HG03342 (cell line): ENCODE measurements at regions not wholly inside any gene's neighbourhood (a gene's known extent, or its start where the extent isn't known, plus 50 kb on each side); places are given as distances from the start of the nearest gene placed in this dataset.

Source experiments
- ATAC-seq: cut with Tn5 transposase; IDR thresholded peaks from one replicate; pipeline ENCODE4 v1.9.1; 2021; ENCODE audit warnings: mild to moderate bottlenecking, moderate library complexity; ENCODE audit not compliant: unreplicated experiment

DNA sequence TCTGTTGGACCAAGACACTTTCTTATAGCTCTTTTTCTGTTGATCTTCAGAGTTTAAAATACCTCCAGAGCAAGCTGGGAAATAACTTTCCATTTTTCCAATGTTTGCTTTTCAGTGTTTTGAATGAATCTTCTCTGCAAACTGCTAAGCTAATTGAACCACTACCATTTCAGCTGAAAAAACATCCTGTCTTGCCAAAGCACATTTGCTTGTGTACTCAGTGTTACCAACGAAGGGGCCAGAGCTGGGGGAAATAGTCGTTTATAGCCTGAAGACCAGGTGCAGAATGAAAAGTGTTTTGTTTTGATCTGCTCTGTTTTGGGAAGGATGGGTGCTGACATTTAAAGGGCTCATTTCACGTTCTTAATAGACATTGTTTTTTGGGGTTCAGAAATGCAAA is 88.4 kb upstream of the CLNK start:
- no peak for ATAC-seq

DNA sequence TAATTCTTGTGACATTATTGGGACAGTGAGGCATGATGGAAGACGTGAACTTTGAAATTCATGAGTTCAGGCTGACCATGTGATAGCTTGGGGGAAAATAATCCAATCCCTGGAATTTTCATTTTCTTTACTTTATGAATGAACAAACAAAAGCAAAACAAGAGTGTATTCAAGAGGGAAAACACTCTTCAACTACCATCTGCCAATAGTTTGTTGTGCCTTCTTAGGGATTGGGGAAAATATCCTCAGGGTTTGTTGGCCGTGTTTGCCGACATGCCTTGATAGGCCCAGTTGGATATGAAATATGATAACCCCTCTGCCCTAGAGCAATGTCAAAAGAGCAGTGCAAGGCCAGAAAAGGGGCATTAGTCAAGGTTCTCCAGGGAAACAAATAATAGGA is 80.8 kb upstream of the CLNK start:
- no peak for ATAC-seq

DNA sequence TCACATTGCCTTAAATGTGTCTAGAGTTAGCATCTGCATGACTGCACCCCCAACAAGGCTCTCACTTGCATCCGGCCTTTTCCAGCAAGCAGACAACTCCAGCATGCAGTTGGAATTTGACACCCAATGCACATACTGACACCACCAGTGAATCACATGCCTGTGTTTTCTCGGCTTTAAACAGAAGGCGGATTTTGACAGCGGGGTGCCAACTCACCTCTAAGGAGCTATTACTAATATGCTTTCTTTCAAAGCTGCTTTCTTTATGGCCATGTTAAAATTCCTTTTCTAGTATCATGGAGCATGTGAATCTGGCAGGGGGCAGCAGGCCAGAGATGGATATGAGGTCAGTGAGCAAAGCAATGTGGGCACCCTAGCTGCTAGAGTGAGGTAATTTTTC is 78.0 kb upstream of the CLNK start:
- ATAC-seq: no peak

DNA sequence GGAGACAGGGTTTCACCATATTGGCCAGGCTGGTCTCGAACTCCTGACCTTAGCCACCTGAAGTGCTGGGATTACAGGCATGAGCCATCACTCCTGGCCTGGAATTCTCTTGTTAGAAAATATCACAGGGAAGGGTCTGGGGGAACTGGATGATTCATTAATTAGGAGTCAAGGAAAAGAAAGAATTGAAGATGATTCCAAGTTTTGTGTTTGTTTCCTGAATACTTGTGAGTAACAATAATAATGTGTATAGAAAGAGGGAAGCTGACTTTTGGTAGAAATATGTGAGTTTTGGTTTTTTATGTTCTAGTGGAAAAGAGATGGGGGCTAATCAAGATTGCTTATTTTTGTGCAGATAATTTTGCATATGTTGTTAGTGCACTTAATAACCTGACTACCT is 77.3 kb upstream of the CLNK start:
- no peak for ATAC-seq

DNA sequence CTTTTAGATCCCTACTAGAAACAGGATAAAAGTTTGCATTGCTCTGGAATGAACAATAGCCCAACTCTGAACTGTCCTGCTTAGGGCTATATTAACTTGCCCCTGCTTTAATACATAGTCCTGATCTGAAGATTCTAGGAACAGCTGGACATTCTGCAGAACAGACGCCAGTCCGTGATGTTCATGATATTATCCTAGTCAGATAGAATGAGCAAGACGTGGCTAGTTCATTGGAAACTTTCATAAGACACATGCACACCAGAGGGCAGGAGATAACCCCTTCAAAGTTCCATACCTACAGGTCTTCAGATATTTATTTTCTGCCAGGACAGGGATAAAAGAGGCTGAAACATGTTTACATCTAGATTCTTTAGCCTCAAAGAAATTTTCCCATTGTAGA is 75.5 kb upstream of the CLNK start:
- ATAC-seq: no peak

DNA sequence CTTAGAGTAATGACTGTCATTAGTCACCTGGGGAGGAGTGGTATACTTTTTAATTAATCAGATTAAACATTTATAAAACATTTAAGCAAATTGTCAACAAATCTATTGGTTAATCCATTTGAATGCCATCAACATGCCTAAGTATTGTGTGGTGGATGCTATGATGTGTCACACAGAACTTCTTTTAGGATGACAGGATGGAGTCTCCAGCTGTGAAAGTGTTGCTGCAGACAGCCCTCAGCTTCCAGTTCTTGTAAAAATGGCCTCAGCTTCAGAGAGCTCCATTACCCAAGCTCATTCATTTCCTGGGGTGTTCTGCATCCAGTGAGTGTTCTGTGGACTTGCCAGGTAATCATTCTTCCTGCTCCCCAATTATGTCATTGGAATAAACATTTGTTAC is 74.3 kb upstream of the CLNK start:
- ATAC-seq: no peak

DNA sequence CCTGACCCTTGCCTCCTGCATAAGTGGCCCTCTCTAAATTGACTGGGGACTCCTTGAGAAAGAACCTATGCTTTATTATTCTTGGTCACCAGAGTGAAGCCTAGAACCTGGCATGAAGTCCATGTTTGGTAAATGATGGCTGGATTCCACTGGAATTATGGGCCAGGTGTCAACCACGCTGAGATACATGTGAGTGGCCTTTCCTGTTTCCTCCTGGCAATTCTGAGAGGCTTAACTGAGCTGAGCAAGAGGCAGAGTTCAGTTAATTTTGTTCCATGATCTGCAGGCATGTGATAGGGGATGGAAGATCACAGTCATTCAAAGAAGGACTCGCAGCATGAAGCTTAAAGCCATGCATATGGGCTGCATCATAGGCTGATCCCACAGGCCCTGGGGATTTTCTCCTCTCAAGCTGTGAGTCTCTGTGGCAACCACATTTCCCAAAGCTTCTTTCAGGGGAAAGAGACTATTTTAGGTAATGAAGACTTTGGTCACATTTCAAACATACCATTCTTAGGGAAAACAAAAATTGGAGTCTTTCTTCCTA is 69.4 kb upstream of the CLNK start:
- ATAC-seq: no peak

DNA sequence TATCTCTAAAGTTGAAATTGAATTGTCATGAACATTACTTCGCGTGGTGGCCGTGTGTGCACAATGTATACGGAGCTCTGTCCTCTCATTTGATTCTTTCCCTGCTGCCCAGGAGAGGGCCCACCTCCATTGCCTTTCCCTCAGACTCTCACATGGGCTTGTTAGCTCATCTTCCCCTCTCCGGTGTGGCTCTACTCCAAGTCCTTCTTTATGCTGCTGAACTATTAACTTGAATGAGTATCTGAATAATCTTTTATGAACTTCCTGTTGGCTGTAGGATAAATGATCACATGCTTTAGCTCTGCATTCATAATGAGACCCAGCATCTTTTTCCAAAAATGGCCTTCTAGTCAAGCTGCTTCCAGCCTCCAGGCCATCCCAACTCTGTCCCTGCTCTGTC is 68.8 kb upstream of the CLNK start:
- ATAC-seq: no peak

DNA sequence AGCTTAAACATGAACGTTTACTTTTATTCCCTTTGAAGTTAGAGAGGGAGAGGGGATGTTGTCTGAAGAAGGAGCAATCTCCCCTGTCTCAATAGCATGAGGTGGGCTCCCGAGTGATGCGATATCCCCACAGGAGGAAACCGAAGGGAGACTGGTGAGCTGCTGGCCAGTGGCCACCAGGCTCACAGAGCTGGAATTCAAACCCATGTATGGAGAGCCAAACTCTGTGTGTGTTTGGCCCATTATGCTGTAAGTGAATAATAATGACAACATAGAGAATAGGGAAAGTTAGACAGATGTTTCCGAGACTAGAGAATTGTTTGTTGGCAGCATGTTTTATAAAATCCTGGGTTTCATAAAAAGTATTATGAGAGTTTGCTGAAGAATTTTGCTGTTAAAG is 66.1 kb upstream of the CLNK start:
- ATAC-seq: no peak

DNA sequence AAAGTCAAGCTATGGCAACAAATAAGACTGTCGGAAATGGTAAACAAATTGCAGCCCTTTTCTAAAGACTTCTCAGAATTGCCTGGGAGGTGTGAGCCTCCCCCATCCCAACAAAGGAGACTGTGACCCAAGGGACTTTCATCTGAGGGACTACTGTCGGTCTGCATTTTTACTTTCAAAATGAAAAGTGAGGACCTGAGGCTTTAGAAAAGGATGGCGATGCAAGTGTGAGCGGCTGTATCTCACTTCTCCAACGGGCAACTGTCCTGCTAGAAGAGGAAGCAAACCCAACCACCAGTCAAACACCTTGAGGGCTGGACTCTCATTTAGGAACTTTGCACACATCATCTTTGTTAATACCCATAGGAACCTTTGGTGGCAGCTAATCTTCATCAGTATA is 62.6 kb upstream of the CLNK start:
- peak; percentile 44 for ATAC-seq

DNA sequence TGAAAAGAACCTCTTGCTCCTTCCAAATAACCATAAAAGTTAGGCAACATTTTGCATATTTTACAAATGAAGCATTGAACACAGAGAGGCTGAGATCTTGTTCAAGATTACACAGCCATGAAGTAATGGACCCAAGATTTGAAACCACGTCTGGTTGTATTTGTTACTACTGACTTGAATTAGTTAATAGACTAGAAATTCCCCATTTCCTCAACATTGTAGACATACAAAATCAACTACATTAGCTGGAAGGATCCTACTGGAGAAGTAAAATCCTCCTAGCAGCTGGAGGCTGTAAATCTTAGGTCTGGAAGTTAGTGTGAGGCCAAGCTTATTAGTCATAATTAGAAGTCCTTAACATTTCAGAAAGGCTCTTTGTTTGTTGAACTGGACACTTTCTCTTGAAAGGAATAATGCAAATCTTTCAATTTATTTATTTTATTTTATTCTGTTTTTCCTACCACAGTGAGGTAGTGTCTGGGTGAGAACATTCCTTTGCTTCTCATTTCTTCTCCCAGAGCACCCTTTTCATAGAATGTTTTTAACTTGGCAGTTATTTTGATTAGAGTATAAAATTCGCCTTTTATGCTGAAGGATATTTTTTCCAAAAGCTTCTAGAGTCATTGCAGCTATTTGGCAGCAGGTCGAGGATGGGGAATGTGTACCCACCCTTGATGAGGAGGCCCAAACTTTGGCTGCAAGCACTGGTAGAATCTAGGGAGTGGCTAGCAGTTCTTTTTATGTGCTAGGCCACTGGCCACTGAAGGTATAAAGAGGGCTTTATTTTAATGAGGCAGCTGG is 62.0 kb upstream of the CLNK start:
- no peak for ATAC-seq

DNA sequence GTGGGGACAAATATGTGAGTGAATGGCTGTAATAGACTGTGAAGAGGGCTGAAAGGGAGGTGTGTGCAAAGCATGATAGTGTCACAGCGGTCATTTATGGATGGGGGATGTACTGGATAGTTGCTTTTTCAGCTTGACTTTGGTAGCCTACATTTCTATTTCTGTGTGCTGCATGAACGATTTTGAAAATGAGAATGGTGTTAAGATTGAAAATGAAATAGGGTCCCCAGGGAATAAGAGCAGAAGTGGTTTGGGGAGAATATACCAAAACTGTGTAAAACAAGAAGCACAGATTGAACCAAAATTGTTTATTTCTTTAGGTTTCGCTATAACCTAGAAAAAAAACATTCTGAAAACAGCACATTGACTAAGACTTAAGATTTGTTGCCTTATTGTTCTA is 58.8 kb upstream of the CLNK start:
- peak; percentile 68 for ATAC-seq

DNA sequence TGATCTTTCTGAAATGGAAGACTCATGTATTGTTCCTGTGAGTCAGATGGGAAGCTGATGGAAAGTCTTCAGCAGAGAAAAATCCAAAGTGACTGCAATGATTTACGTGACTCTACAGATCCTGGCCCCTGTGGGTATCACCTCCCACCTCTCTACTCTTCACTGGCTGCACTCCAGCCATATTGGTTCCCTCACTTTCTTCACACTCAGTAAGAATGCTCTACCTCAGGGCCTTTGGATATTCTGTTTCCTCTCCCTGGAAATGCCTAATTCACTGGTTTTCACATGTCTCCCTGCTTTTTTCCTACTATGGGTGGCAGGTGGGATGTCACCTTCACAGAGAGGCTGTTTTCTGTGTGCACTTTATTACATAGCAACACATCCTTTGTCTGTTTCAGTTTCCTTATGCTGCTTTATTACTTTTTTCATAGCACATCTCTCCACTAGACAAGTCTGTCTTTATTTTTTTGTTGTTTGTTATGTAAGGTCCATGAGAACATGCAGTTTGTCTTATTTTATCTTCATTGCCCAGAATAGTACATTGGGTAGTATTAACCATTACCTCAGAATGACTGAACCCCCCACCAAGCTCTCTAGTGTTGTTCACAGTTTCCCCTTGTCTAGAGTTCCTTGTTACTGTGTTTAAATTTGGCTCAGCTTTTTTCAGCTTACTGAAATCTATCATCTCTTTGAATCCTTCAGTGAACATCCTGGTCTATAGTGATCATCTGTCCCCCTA is 57.6 kb upstream of the CLNK start:
- peak; percentile 50 for ATAC-seq

DNA sequence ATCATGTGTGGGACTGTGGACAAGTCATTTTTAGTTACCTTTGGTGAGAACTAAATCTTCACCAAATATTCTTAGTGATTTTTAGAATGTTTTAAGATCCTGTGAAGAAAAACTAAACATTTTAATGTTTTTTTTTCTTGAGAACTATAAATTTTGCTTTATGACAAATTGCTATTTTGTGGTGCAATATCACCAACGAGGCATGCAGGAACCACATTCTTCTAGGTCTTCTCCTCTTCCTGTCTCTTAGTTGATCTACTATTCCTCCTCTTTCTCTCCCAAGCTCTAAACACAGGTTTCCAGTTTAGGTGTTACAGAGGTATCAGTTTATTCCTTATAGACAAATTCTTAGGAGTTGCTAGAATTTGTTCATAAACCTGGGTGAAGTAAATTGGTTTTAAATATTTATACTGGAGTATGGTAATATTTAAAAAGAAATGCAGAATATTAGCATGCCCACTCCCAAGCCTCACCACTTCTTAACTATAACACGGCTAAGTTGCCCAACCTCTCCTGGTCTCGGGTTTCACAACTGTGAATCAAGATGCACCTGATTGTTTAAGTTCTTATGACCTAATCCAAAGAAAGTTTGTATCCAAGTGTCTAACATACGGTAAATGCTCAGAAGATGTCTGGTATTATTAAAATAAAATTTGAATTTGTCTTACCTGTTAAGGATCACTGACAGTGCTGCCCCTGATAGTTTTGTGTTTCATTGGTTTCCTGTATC is 56.5 kb upstream of the CLNK start:
- no peak for ATAC-seq

DNA sequence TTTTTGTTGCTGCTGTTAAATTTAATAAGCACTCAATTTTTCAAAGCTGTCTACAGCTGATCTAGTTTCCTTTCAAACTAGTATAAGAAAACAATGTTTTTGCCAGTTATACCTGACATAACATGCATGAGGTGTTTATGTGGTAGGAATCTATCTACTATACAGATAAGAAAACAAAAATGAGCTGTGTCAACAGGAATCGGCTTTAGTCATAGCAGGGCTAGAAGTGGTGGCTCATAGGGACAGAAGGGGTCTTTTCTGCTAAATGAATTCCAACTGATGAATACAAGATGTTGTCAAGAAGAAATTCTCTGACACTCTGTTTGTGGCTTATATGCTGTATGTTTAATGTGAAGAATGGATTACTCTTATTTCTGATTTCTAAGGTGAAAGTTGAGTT is 55.7 kb upstream of the CLNK start:
- no peak for ATAC-seq

DNA sequence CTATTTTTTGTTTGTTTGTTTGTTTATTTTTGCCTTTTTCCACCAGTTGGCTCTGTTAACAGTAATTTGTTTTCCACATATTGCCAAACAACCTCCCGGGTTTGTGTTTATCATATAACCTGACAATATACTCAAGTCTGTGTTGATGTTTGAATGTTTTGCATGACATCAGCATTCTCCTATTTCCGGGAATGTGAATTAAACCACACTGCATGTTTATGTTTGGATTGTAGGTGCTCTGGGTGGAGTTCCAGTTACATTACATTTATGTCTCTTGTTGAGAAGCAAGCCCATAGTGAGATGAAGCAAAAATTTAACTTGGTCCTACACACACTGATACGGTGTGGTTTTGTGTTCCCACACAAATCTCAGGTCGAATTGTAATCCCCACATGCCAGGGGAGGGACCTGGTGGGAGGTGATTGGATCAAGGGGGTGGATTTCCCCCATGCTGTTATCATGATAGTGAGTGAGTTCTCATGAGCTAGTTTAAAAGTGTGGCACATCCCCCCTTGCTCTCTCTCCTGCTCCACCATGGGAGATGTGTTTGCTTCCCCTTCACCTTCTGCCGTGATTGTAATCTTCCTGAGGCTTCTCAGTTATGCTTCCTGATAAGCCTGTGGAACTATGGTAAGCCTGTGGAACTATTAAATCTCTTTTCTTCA is 54.4 kb upstream of the CLNK start:
- no peak for ATAC-seq

DNA sequence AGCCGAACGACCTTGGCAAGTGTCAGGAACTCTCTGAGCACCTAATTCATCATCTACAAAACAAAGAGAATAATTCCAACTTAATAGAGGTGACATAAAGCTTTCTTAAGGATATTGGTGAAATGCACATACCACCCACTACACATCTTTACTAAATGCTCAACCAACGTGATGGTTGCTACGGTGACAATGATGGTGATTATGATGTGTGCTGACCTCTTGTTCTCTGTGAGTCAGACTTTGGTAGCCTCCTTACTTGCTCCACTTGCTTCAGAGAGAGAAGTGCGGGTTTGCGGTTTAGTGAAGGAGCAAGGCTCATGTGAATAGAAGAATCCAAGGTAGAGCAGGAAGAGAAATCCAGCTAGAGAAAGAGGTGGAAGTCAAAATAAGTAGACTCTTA is 52.8 kb upstream of the CLNK start:
- ATAC-seq: no peak

DNA sequence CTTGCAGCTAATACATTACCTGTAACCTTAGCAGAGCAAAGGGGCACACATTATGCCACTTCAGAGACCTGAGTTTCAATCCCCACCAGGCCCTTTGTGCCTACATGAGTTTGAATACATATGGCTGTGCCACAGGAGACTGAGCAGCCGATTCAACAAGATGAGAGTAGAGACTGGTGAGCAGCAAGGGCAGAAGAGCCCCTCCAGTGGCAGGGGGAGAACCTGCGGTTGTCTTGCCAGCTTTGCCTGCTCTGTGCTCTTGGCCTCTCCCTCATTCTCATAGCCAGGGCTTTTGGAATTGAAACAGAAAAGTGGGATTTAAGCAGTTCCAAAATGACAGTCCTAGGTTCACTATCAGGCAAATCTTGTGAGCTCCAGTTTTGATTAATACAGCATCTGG is 52.3 kb upstream of the CLNK start:
- no peak for ATAC-seq

DNA sequence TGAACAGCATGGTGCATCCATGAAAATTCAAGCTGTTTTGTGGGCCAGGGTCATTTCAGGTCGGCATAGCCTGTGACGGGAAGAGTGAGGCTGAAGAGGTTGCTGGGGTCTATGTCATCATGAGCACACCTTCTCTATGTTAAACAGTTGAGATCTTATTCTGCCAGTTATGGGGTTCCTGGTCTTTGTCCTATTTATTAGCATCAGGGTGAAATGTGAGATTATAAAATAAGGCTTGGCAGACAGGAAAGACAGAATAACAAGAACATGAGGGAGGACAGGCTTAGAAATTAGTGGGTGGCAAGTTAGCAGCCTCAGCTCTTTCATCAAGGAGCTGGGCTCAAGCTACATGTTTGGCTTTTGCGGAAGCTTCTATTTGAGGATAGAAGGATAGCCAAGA is 51.7 kb upstream of the CLNK start:
- no peak for ATAC-seq

DNA sequence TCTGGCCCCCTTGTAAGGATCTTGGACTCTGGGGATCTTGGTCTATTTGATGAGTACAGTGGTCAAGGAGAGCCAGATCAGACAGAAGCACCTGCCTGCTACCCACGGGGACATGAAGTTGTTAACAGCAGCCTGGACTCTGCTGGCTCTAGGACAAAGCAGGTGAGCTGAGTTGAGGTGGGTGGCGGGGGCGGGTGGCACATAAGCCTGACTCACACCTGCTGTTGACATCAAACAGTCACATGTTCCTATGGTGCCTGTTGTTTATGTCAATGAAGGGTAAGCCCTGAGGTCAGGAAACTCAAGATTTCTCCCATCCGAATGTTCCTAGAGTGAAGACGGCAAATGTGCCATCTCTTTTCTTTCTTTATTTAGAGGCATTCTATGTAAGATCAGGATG is 50.1 kb upstream of the CLNK start:
- ATAC-seq: no peak
